IPS DF 6.9 (cell line): ENCODE measurements at regions not wholly inside any gene's neighbourhood (a gene's known extent, or its start where the extent isn't known, plus 50 kb on each side); places are given as distances from the start of the nearest gene placed in this dataset.

Experiments used
- DNase-seq: peaks from one replicate; pipeline ENCODE4 v3.0.0-alpha.2; 2013; ENCODE audit warnings: low read depth, low spot score
- H3K27ac ChIP-seq: one replicate; pipeline ENCODE4 v1.5.1; 2013; ENCODE audit warnings: low read length, control low read depth
- H3K27me3 ChIP-seq: 2 replicates; pipeline ENCODE4 v1.6.1; 2013; ENCODE audit warnings: mild to moderate bottlenecking, low read length; ENCODE audit not compliant: control insufficient read depth, insufficient read depth
- H3K36me3 ChIP-seq: 2 replicates; pipeline ENCODE4 v1.6.1; 2013; ENCODE audit warnings: low read length; ENCODE audit not compliant: control insufficient read depth, insufficient read depth
- H3K4me1 ChIP-seq: 2 replicates; pipeline ENCODE4 v1.6.1; 2013; ENCODE audit warnings: low read length; ENCODE audit not compliant: control insufficient read depth, insufficient read depth
- H3K4me3 ChIP-seq: 2 replicates; pipeline ENCODE4 v1.5.1; 2013; ENCODE audit warnings: mild to moderate bottlenecking, low read length
- H3K9me3 ChIP-seq: 2 replicates; pipeline ENCODE4 v1.6.1; 2013; ENCODE audit warnings: low read length, inconsistent platforms; ENCODE audit not compliant: control insufficient read depth, insufficient read depth
- WGBS: extraction: QIAGEN DNeasy Blood & Tissue Kit; methylation state at CpG from one replicate; pipeline ENCODE4 v1.1.7; 2013; ENCODE audit warnings: mixed read lengths, missing lambda C conversion rate; ENCODE audit not compliant: insufficient read length, insufficient coverage; 5-methylcytosine and 5-hydroxymethylcytosine counted together

DNA sequence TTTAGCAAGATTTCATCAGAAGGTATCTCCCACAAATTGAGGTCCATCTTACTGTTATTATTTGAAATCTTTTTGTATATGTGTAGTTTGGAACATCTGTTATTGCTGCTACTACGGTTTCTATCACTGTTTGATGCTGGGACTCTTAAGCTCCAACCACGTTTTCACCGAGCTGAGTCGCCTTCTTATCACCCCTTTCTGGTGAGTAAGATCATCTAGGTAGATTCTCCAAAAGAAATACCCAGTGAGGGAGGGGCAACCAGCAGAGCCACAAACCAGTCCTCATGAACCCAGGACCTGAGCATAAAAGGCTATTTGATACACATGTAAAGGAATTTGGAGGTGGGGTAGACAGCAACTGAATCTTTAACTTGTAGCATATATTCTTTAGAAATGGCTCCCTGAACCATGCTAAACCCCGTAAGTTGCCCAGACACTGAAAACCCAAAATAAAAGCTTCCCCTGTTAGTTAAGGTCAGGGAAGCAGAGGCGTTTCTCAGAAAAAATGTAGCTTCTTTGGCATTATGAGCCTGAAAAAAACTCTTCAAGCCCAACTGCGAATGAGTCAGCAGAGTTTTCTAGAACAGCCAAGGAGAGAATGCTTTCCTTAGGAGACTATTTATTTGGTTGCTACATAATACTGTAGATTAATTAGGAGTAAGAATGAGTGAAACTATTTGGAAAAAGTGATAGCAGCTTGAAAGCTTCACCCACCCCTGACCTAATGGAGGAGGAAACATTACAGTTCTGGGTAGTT is 53.8 kb upstream of the ATXN3L start:
- Histone ChIP-seq H3K4me3 (no peak overlapping the region), H3K4me1 (no peaks in the 10 kb centered on the region), H3K36me3 (no peaks in the 10 kb centered on the region), H3K27me3 (no peaks in the 10 kb centered on the region), H3K27ac (no peak overlapping the region), H3K9me3 (no peaks in the 10 kb centered on the region)
- no CpG with 5 or more reads among the region's 7 CpGs for WGBS
- no peak for DNase-seq

DNA sequence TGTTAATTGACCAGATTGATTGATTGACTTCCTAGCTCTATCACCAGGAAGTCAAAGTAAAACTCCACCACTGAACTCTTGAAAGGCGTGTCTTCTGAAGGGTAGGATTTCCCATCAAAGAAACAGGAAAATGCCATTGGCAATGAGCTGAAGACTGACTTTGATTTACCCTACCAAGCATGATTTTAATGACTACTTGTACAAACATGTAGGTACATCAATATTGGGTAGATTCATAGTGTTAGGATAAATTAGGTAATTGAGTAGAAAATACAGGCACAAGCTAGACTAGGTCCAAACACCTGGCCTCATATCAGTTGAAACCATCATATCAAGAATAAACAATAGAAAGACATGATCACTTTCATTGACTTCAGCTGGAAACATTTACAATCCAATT is 53.2 kb upstream of the ATXN3L start:
- H3K27ac ChIP-seq, result no peak overlapping the region
- no peaks in the 10 kb centered on the region for H3K9me3 ChIP-seq
- H3K4me1 ChIP-seq, result no peaks in the 10 kb centered on the region
- WGBS, result no CpG with 5 or more reads among the region's 1 CpG
- no peaks in the 10 kb centered on the region for H3K27me3 ChIP-seq
- no peak for DNase-seq
- no peaks in the 10 kb centered on the region for H3K36me3 ChIP-seq
- no peak overlapping the region for H3K4me3 ChIP-seq

GRCh38 chrX:13372203-13372980 is 52.5 kb upstream of the ATXN3L start:
- Histone ChIP-seq H3K9me3 (no peaks in the 10 kb centered on the region), H3K27me3 (no peaks in the 10 kb centered on the region), H3K36me3 (no peaks in the 10 kb centered on the region), H3K4me1 (no peaks in the 10 kb centered on the region), H3K27ac (no peak overlapping the region), H3K4me3 (no peak overlapping the region)
- WGBS, result no CpG with 5 or more reads among the region's 2 CpGs
- no peak for DNase-seq

DNA sequence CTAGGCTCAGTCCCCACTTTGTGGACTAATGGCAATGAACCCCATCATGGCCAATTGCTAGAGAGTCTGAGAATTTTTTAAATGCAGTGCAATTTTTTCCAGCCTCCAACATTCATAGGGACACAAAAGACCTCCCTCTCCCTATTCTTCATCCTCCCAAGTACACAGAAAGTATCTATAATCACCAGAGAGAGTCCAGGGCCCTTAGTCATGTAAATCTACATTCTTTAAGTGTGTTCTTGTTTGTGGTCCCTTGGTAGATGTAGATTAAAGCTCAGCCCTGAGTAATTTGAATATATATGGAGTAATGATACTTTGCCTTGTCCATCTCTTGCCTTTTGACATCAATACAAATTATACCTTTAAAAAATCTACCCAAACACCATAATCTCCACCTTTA is 51.3 kb upstream of the ATXN3L start:
- no peaks in the 10 kb centered on the region for H3K9me3 ChIP-seq
- H3K27ac ChIP-seq, result no peak overlapping the region
- no peak for DNase-seq
- H3K27me3 ChIP-seq, result no peaks in the 10 kb centered on the region
- H3K4me3 ChIP-seq, result no peak overlapping the region
- H3K4me1 ChIP-seq, result no peaks in the 10 kb centered on the region
- no peaks in the 10 kb centered on the region for H3K36me3 ChIP-seq

GRCh38 chrX:13370713-13371112 is 50.9 kb upstream of the ATXN3L start:
- no peak for DNase-seq
- no peaks in the 10 kb centered on the region for H3K4me1 ChIP-seq
- no CpG with 5 or more reads among the region's 1 CpG for WGBS
- no peaks in the 10 kb centered on the region for H3K27me3 ChIP-seq
- no peak overlapping the region for H3K27ac ChIP-seq
- H3K4me3 ChIP-seq, result no peak overlapping the region
- no peaks in the 10 kb centered on the region for H3K36me3 ChIP-seq
- H3K9me3 ChIP-seq, result no peaks in the 10 kb centered on the region
